Caco-2 (cell line): ENCODE measurements at regions not wholly inside any gene's neighbourhood (a gene's known extent, or its start where the extent isn't known, plus 50 kb on each side); places are given as distances from the start of the nearest gene placed in this dataset.
A peak's percentile ranks its signal among the peaks of the same experiment; 100 is the strongest.
"Not testable (repeated sequence)": the region's sequence is repeated elsewhere in the genome, so short reads cannot be mapped to it uniquely, and the experiment has no call there.

Experiments
- BruUV-seq: library from RNA; stranded (reverse); fragments of 400-500 nt; replicated peaks from 2 replicates; lab custom pipeline; 2021; lab: Mats Ljungman, UMichigan
- CTCF ChIA-PET: fragments of 300-600 bp; sonication (Branson Sonifier 250); formaldehyde crosslinking; loops from one replicate; lab custom pipeline; 2022; ENCODE audit warnings: antibody characterized with exemption; lab: Charles Lee
- POLR2A ChIA-PET: fragments of 300-600 bp; sonication (Branson Sonifier 250); formaldehyde crosslinking; loops from one replicate; lab custom pipeline; 2022; ENCODE audit warnings: antibody characterized with exemption; lab: Charles Lee
- DNase-seq, 2 experiments: peaks; one replicate each; pipeline versions ENCODE4 v3.0.0 to v3.0.0-alpha.2; 2020 to 2022
- H3K27me3 ChIP-seq: replicated peaks from 2 replicates; pipeline ENCODE4 v1.6.0; 2011; ENCODE audit warnings: low read length; ENCODE audit not compliant: control insufficient read depth, insufficient read depth
- H3K36me3 ChIP-seq: 2 replicates; pipeline ENCODE4 v1.5.1; 2011; ENCODE audit warnings: low read length; ENCODE audit not compliant: control insufficient read depth, insufficient read depth
- H3K4me1 ChIP-seq: fragments of 250-450 bp; sonication (Bioruptor Pico); 2 replicates; pipeline ENCODE4 v1.5.1; 2020; ENCODE audit warnings: mild to moderate bottlenecking
- H3K4me3 ChIP-seq: 2 replicates; pipeline ENCODE4 v1.5.1; 2011; ENCODE audit warnings: low read depth, mild to moderate bottlenecking, control low read depth, low read length
- H3K9me3 ChIP-seq: fragments of 250-450 bp; sonication (Bioruptor Pico); 2 replicates; pipeline ENCODE4 v1.5.1; 2020; ENCODE audit warnings: mild to moderate bottlenecking, moderate library complexity
- H3K27ac Mint-ChIP-seq: one replicate; pipeline ENCODE4 v1.8.0; 2022; ENCODE audit warnings: mixed read lengths; ENCODE audit not compliant: unreplicated experiment
- H3K27me3 Mint-ChIP-seq: one replicate; pipeline ENCODE4 v1.8.0; 2022; ENCODE audit warnings: mixed read lengths; ENCODE audit not compliant: insufficient read depth, unreplicated experiment
- H3K36me3 Mint-ChIP-seq: one replicate; pipeline ENCODE4 v1.8.0; 2022; ENCODE audit warnings: mild to moderate bottlenecking, mixed read lengths; ENCODE audit not compliant: insufficient read depth, unreplicated experiment
- H3K4me1 Mint-ChIP-seq: one replicate; pipeline ENCODE4 v1.8.0; 2022; ENCODE audit warnings: low read depth, mixed read lengths; ENCODE audit not compliant: unreplicated experiment
- H3K4me3 Mint-ChIP-seq: one replicate; pipeline ENCODE4 v1.8.0; 2022; ENCODE audit warnings: mild to moderate bottlenecking, moderate library complexity, mixed read lengths; ENCODE audit not compliant: unreplicated experiment
- H3K9me3 Mint-ChIP-seq: one replicate; pipeline ENCODE4 v1.8.0; 2022; ENCODE audit warnings: mixed read lengths; ENCODE audit not compliant: unreplicated experiment
- CTCF ChIP-seq, 2 experiments: fragments of 200-600 bp in 1 of 2; IDR thresholded peaks; 1 replicate in 1 of 2; 2 replicates in 1 of 2; pipeline versions ENCODE4 v1.5.1 to v1.8.0; 2011 to 2022; ENCODE audit warnings: antibody characterized with exemption in 1 of 2, control low read depth in 1 of 2, inconsistent platforms in 1 of 2, low read depth in 1 of 2, low read length in 1 of 2, mild to moderate bottlenecking in 1 of 2, moderate library complexity in 1 of 2; ENCODE audit not compliant: insufficient read depth in 1 of 2, severe bottlenecking in 1 of 2, unreplicated experiment in 1 of 2
- intact Hi-C: fragments of 100-400 bp; cut with micrococcal nuclease; formaldehyde crosslinking; loops from one replicate; pipeline ENCODE4 v1.10.0; 2022; ENCODE audit not compliant: unreplicated experiment

GRCh38 chr2:37800176-37800858, 124.8 kb upstream of the RMDN2 start:
- POLR2A ChIA-PET: no interaction called here
- Mint-ChIP-seq H3K4me3 (no peak overlapping the region), H3K36me3 (peaks cover 6% of the 10 kb centered on the region), H3K9me3 (no peaks in the 10 kb centered on the region), H3K27ac (peak overlapping the region; percentile 77), H3K27me3 (no peaks in the 10 kb centered on the region), H3K4me1 (peaks cover 59% of the 10 kb centered on the region)
- H3K36me3 ChIP-seq: no peaks in the 10 kb centered on the region
- CTCF ChIA-PET: interaction anchor here (1.0 kb wide), 1 partner anchor 77 kb away, joined by 3 read pairs; no protein-coding TSS in a partner anchor
- BruUV-seq: no TSS peak
- no peak overlapping the region for H3K4me3 ChIP-seq
- intact Hi-C loops: loop anchor here (5.0 kb wide), 1 partner anchor 113 kb away; no protein-coding TSS in a partner anchor
- peaks cover 72% of the 10 kb centered on the region for H3K4me1 ChIP-seq
- DNase-seq: no peak
- no peaks in the 10 kb centered on the region for H3K9me3 ChIP-seq
- H3K27me3 ChIP-seq: no peaks in the 10 kb centered on the region
- no peak for TF ChIP-seq CTCF (IDR thresholded peaks at IDR 0.05; ENCODE audit: insufficient read depth in 1 of 2, low read depth in 1 of 2, low read length in 1 of 2, severe bottlenecking in 1 of 2, unreplicated experiment in 1 of 2)

GRCh38 chr2:37802211-37802752, 122.8 kb upstream of the RMDN2 start:
- TF ChIP-seq CTCF (IDR thresholded peaks at IDR 0.05; ENCODE audit: insufficient read depth in 1 of 2, low read depth in 1 of 2, low read length in 1 of 2, severe bottlenecking in 1 of 2, unreplicated experiment in 1 of 2): no peak
- peaks cover 42% of the 10 kb centered on the region for H3K4me1 Mint-ChIP-seq
- no peaks in the 10 kb centered on the region; the same call in 1 of the 2 replicates for H3K9me3 ChIP-seq
- no peaks in the 10 kb centered on the region for H3K27me3 ChIP-seq
- ChIA-PET CTCF (interaction anchor here (0.9 kb wide), 1 partner anchor 30 kb away, joined by 5 read pairs; no protein-coding TSS in a partner anchor), POLR2A (no interaction called here)
- intact Hi-C loops: loop anchor here (2.0 to 5.0 kb wide), 4 partner anchors 25 to 129 kb away; no protein-coding TSS in a partner anchor
- H3K36me3 Mint-ChIP-seq: peaks cover 6% of the 10 kb centered on the region
- H3K27ac Mint-ChIP-seq: peak overlapping the region; percentile 77
- BruUV-seq: TSS peak; percentile 68
- H3K4me3 Mint-ChIP-seq: peak overlapping the region; percentile 19
- peak; percentile 78 to 81 for DNase-seq
- H3K4me1 ChIP-seq: peaks cover 53% of the 10 kb centered on the region
- H3K4me3 ChIP-seq: no peak overlapping the region
- no peaks in the 10 kb centered on the region for H3K27me3 Mint-ChIP-seq
- H3K36me3 ChIP-seq: no peaks in the 10 kb centered on the region
- peaks cover 10% of the 10 kb centered on the region for H3K9me3 Mint-ChIP-seq

GRCh38 chr2:37802899-37803379, 122.1 kb upstream of the RMDN2 start:
- intact Hi-C loops: loop anchor here (1.0 to 5.0 kb wide), 8 partner anchors 25 to 144 kb away; no protein-coding TSS in a partner anchor
- CTCF ChIA-PET: no interaction called here
- no peak for TF ChIP-seq CTCF (IDR thresholded peaks at IDR 0.05; ENCODE audit: insufficient read depth in 1 of 2, low read depth in 1 of 2, low read length in 1 of 2, severe bottlenecking in 1 of 2, unreplicated experiment in 1 of 2)

GRCh38 chr2:37806004-37806403, 119.1 kb upstream of the RMDN2 start:
- H3K4me3 Mint-ChIP-seq, CTCF ChIA-PET, BruUV-seq: not testable (repeated sequence)

More at GRCh38 chr2:37802899-37803379, 122.1 kb upstream of the RMDN2 start:
- no TSS peak for BruUV-seq
- no peaks in the 10 kb centered on the region for H3K36me3 ChIP-seq
- Mint-ChIP-seq H3K4me1 (peaks cover 38% of the 10 kb centered on the region), H3K36me3 (peaks cover 6% of the 10 kb centered on the region), H3K27me3 (no peaks in the 10 kb centered on the region), H3K27ac (peak overlapping the region; percentile 77), H3K4me3 (peak overlapping the region; percentile 19), H3K9me3 (peaks cover 11% of the 10 kb centered on the region)
- peaks cover 47% of the 10 kb centered on the region for H3K4me1 ChIP-seq
- DNase-seq: peak in 1 of 2 experiments; percentile 70
- H3K27me3 ChIP-seq: no peaks in the 10 kb centered on the region
- no peak overlapping the region for H3K4me3 ChIP-seq
- peaks cover under 1% of the 10 kb centered on the region; the same call in 1 of the 2 replicates for H3K9me3 ChIP-seq
- POLR2A ChIA-PET: no interaction called here

More at GRCh38 chr2:37806004-37806403, 119.1 kb upstream of the RMDN2 start:
- H3K27me3 Mint-ChIP-seq, intact Hi-C loops, POLR2A ChIA-PET, DNase-seq, H3K27me3 ChIP-seq, H3K27ac Mint-ChIP-seq, H3K36me3 ChIP-seq, H3K4me3 ChIP-seq, H3K36me3 Mint-ChIP-seq: not testable (repeated sequence)
- H3K9me3 Mint-ChIP-seq: peaks cover 37% of the 10 kb centered on the region
- peaks cover 40% of the 10 kb centered on the region for H3K4me1 Mint-ChIP-seq
- Histone ChIP-seq H3K4me1 (peaks cover 36% of the 10 kb centered on the region), H3K9me3 (peaks cover 12% of the 10 kb centered on the region)
